CD4-positive, alpha-beta T cell treated with Interleukin-6 at 100 ng/mL for 8 hours (primary cell): ENCODE measurements at regions not wholly inside any gene's neighbourhood (a gene's known extent, or its start where the extent isn't known, plus 50 kb on each side); places are given as distances from the start of the nearest gene placed in this dataset.

ENCODE experiments used
- DNase-seq: peaks from one replicate; pipeline ENCODE4 v3.0.0-alpha.2; 2020; ENCODE audit warnings: mixed read lengths, low spot score

GRCh38 chr13:89902223-89902622, 1445.3 kb upstream of the MIR17HG start:
- no peak for DNase-seq

- DNase-seq, result no peak
Observed at GRCh38 chr13:89903115-89903514, 1444.4 kb upstream of the MIR17HG start.

GRCh38 chr13:89910166-89910565, 1437.3 kb upstream of the MIR17HG start:
- DNase-seq, result no peak

GRCh38 chr13:89916551-89916950, 1430.9 kb upstream of the MIR17HG start:
- no peak for DNase-seq

- DNase-seq, result no peak
Observed at GRCh38 chr13:89920461-89920860, 1427.0 kb upstream of the MIR17HG start.

- no peak for DNase-seq
Observed at GRCh38 chr13:89923052-89923451, 1424.4 kb upstream of the MIR17HG start.

GRCh38 chr13:89923736-89924135, 1423.8 kb upstream of the MIR17HG start:
- no peak for DNase-seq

- DNase-seq, result no peak
Observed at GRCh38 chr13:89925107-89925506, 1422.4 kb upstream of the MIR17HG start.

GRCh38 chr13:89930861-89931260, 1416.6 kb upstream of the MIR17HG start:
- no peak for DNase-seq

- DNase-seq, result no peak
Observed at GRCh38 chr13:89932902-89933301, 1414.6 kb upstream of the MIR17HG start.

- no peak for DNase-seq
Observed at GRCh38 chr13:89936256-89936655, 1411.2 kb upstream of the MIR17HG start.

- DNase-seq, result no peak
Observed at GRCh38 chr13:89937420-89937819, 1410.1 kb upstream of the MIR17HG start.

GRCh38 chr13:89940383-89940782, 1407.1 kb upstream of the MIR17HG start:
- DNase-seq, result no peak

GRCh38 chr13:89943139-89943538, 1404.3 kb upstream of the MIR17HG start:
- DNase-seq, result no peak

GRCh38 chr13:89950225-89950624, 1397.3 kb upstream of the MIR17HG start:
- no peak for DNase-seq

- no peak for DNase-seq
Observed at GRCh38 chr13:89951341-89951740, 1396.1 kb upstream of the MIR17HG start.

GRCh38 chr13:89953581-89953980, 1393.9 kb upstream of the MIR17HG start:
- DNase-seq, result no peak

- no peak for DNase-seq
Observed at GRCh38 chr13:89955773-89956172, 1391.7 kb upstream of the MIR17HG start.

- no peak for DNase-seq
Observed at GRCh38 chr13:89959074-89959473, 1388.4 kb upstream of the MIR17HG start.

GRCh38 chr13:89965252-89965651, 1382.2 kb upstream of the MIR17HG start:
- no peak for DNase-seq

- DNase-seq, result no peak
Observed at GRCh38 chr13:89966524-89966923, 1381.0 kb upstream of the MIR17HG start.

GRCh38 chr13:89967701-89968100, 1379.8 kb upstream of the MIR17HG start:
- DNase-seq, result no peak

- DNase-seq, result no peak
Observed at GRCh38 chr13:89968470-89968869, 1379.0 kb upstream of the MIR17HG start.

GRCh38 chr13:89970353-89970709, 1377.2 kb upstream of the MIR17HG start:
- no peak for DNase-seq

- DNase-seq, result no peak
Observed at GRCh38 chr13:89977203-89977602, 1370.3 kb upstream of the MIR17HG start.
